ENCODE measurements at regions not wholly inside any gene's neighbourhood (a gene's known extent, or its start where the extent isn't known, plus 50 kb on each side); places are given as distances from the start of the nearest gene placed in this dataset.
"Not testable (repeated sequence)": the region's sequence is repeated elsewhere in the genome, so short reads cannot be mapped to it uniquely, and the experiment has no call there.

DNA sequence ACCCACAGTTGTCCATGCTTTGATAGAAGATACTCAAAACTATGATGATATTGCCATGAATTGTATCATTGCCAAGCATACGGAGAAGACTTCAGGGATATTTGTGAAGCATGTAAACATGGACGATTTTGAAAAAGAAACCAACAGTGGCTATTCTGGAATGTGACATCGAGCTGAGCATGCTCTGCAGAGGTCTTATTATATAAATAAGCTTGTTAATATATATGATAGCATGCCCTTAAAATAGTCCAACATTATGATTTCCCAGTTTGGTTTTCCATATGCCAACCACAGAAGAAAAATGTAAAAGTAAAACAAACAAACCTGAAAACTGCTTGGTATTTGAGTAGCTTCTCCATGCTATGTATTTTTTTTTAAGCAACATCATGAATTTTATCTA, 159.1 kb downstream of the LNPK start:
- Mint-ChIP-seq H3K27ac (no peak overlapping the region), H3K4me1 (ENCODE audit: low read depth) (no peaks in the 10 kb centered on the region), H3K27me3 (peaks cover 27% of the 10 kb centered on the region), H3K9me3 (no peaks in the 10 kb centered on the region), H3K36me3 (ENCODE audit: low read depth) (no peaks in the 10 kb centered on the region), H3K4me3 (no peak overlapping the region)

DNA sequence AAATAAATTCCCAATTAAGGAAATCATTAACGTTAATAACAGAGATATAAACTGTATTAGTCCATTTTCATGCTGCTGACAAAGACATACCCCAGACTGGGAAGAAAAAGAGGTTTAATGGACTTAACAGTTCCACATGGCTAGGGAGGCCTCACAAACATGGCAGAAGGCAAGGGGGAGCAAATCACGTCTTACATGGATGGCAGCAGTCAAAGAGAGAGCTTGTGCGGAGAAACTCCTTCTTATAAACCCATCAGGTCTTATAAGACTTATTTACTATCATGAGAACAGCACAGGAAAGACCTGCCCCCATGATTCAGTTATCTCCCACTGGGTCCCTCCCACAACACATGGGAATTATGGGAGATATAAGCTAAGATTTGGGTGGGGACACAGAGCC, 161.3 kb downstream of the LNPK start:
- H3K27ac Mint-ChIP-seq; H3K4me1 Mint-ChIP-seq (ENCODE audit: low read depth); H3K4me3 Mint-ChIP-seq; H3K9me3 Mint-ChIP-seq; H3K36me3 Mint-ChIP-seq (ENCODE audit: low read depth): not testable (repeated sequence)
- peaks cover 20% of the 10 kb centered on the region for H3K27me3 Mint-ChIP-seq

DNA sequence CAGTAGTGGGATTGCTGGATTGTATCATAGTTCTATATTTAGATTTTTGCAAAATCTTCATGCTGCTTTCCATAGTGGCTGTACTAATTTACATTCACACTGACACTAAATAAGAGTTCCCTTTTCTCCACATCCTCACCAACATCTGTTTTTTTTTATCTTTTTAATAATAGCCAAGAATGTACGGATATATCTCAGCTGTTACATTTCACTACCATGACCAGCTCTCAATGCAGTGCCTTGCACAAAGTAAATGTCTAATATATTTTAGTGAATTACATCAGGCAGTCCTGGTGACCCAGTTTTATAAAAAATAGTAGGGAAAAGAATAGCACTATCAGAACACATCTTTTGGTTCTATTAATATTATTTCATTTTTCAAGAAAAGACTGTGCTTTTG, 161.8 kb downstream of the LNPK start:
- H3K4me3 Mint-ChIP-seq: no peak overlapping the region
- no peaks in the 10 kb centered on the region for H3K36me3 Mint-ChIP-seq (ENCODE audit: low read depth)
- H3K9me3 Mint-ChIP-seq: no peaks in the 10 kb centered on the region
- H3K4me1 Mint-ChIP-seq (ENCODE audit: low read depth): no peaks in the 10 kb centered on the region
- no peak overlapping the region for H3K27ac Mint-ChIP-seq
- H3K27me3 Mint-ChIP-seq: peaks cover 20% of the 10 kb centered on the region

DNA sequence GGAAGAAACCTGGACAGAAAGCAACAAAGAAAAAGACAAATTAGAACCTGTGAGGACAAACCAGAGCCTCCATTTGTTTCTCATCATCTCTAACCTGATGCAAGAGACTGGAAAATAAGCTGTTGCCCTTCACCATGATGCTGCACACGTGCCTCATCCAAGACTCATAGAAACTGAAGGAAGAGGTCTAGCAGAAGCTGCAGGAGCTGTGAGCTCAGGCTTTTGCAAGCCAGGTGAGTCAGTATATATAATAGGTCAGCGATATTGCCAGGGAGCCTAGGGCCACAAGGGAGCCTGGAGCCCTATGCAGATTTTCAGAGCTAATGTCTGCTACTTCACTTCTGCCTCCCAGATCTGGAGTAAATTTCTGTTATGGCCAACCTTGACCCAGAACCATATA, 163.1 kb downstream of the LNPK start:
- Mint-ChIP-seq H3K9me3 (no peaks in the 10 kb centered on the region), H3K27me3 (peaks cover 24% of the 10 kb centered on the region), H3K36me3 (ENCODE audit: low read depth) (no peaks in the 10 kb centered on the region), H3K4me1 (ENCODE audit: low read depth) (no peaks in the 10 kb centered on the region), H3K27ac (no peak overlapping the region), H3K4me3 (no peak overlapping the region)

DNA sequence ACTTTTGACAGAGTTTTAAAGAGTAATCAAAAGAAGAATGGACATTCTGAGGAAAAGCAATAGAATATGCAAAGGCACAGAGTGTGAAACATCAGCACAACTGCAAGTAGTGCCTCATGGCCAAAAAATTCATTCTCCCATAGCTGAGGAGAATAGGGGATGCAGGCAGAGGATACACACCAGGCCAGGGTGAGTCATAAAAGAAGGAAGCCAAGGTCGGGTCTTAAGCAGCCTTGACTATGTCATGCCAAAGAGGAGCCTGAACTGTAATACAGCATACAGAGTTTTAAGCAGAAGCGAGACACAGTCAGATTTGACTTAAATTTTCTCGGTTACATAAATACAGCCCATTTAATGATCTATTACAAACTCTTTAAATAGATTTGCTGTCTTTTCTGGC, 165.0 kb downstream of the LNPK start:
- H3K4me1 Mint-ChIP-seq (ENCODE audit: low read depth): no peaks in the 10 kb centered on the region
- H3K27me3 Mint-ChIP-seq: peaks cover 30% of the 10 kb centered on the region
- no peaks in the 10 kb centered on the region for H3K9me3 Mint-ChIP-seq
- H3K4me3 Mint-ChIP-seq: no peak overlapping the region
- H3K36me3 Mint-ChIP-seq (ENCODE audit: low read depth): no peaks in the 10 kb centered on the region
- H3K27ac Mint-ChIP-seq: no peak overlapping the region

DNA sequence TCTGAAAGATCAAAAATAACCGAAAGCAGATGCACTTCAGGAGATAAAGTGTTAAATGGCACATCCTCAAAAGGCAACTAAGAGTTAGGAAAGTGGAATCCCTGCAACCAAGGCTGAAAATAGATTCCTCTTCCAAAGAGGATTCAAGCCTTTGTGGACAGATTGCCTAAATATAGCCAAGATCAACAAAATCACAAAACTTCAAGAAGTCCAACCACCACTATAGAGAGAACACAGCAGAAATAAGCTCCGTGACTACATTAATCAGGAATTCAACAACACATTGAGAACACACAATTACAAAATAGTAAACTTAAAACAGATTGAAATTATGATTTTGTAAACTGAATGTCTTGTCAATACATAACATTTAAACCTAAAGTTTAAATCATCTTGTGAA, 165.7 kb downstream of the LNPK start:
- Mint-ChIP-seq H3K27ac (no peak overlapping the region), H3K9me3 (no peaks in the 10 kb centered on the region), H3K4me1 (ENCODE audit: low read depth) (no peaks in the 10 kb centered on the region), H3K36me3 (ENCODE audit: low read depth) (no peaks in the 10 kb centered on the region), H3K27me3 (peaks cover 30% of the 10 kb centered on the region), H3K4me3 (no peak overlapping the region)

DNA sequence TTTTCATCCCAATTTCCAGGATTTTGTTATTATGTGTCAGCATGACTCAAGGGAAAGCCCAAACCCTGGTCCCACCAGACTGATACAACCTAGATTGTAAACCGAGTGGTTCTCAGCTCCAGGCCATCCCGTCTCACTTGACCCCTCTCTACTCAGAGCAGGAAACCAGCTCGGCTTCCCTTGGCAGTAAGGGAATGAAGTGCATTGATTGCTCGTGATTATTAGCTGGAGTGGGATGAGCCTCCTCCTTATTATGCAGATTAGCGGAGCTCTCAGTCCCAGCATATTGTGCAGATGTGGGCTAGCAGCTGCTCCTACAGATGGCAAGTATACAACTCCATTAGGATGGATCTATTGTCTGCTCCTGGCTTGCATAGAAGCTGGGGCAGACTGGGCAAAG, 167.6 kb downstream of the LNPK start:
- no peaks in the 10 kb centered on the region for H3K36me3 Mint-ChIP-seq (ENCODE audit: low read depth)
- H3K27me3 Mint-ChIP-seq: peaks cover 29% of the 10 kb centered on the region
- H3K27ac Mint-ChIP-seq: no peak overlapping the region
- H3K4me3 Mint-ChIP-seq: no peak overlapping the region
- no peaks in the 10 kb centered on the region for H3K9me3 Mint-ChIP-seq
- H3K4me1 Mint-ChIP-seq (ENCODE audit: low read depth): no peaks in the 10 kb centered on the region

DNA sequence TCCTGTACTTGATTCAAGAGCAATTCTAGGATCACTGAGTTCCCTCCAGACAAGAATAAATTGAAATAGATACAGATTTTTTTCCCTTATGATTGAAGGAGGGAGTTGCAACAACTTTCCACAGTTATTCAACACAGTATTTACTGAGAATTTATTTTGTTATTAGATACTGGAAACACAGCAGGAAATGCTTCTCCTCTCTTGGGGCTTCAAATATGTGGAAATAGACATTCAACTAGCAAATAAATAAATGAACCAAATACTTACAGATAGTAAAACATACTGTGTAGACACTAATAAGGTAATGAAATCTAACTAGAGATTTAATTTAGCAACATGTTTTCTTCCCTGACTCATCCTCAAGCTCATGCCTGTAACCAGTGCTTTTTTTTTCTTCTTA, 169.2 kb downstream of the LNPK start:
- Mint-ChIP-seq H3K9me3 (no peaks in the 10 kb centered on the region), H3K36me3 (ENCODE audit: low read depth) (no peaks in the 10 kb centered on the region), H3K4me1 (ENCODE audit: low read depth) (no peaks in the 10 kb centered on the region), H3K4me3 (no peak overlapping the region), H3K27me3 (peaks cover 30% of the 10 kb centered on the region), H3K27ac (no peak overlapping the region)

DNA sequence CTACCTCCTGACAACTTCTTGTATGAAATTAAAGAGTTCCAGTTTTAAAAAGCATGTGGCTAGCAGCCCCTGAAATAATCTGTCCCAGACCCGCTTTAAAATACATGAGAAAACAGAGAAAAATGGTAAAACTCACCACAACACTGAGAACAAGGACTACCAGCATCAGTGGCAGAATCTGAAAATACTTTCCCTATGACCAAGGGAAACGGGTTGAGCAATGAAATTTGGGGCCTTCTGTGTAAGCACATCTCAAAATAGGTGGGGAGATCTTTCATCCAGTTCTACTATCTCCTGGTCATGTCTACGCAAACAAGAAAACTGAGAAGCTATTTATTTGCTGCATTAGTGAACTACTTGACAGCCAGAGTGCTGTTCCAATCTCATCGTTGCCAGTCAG, 172.3 kb downstream of the LNPK start:
- no peaks in the 10 kb centered on the region for H3K9me3 Mint-ChIP-seq
- H3K4me1 Mint-ChIP-seq (ENCODE audit: low read depth): no peaks in the 10 kb centered on the region
- no peak overlapping the region for H3K4me3 Mint-ChIP-seq
- no peaks in the 10 kb centered on the region for H3K36me3 Mint-ChIP-seq (ENCODE audit: low read depth)
- H3K27me3 Mint-ChIP-seq: peaks cover 33% of the 10 kb centered on the region
- H3K27ac Mint-ChIP-seq: no peak overlapping the region

DNA sequence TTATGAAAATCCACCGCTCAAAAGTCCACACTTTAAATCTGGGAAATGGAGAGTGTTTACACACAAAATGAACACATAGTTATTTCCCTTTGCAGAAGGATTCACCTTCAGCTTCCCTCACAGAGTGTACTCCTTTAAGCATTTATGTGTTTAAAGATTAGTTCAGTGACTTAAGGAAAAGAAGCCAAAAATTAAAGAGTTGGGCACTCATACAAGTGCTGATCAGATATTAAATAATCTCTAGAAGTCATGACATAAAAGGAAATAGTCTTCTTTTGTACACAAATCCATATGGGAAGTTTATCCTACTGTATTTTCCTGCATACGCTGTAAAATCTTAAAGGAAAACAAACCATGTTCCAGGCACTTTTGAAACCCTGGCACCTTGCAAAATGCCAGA, 174.2 kb downstream of the LNPK start:
- Mint-ChIP-seq H3K9me3 (no peaks in the 10 kb centered on the region), H3K36me3 (ENCODE audit: low read depth) (no peaks in the 10 kb centered on the region)

DNA sequence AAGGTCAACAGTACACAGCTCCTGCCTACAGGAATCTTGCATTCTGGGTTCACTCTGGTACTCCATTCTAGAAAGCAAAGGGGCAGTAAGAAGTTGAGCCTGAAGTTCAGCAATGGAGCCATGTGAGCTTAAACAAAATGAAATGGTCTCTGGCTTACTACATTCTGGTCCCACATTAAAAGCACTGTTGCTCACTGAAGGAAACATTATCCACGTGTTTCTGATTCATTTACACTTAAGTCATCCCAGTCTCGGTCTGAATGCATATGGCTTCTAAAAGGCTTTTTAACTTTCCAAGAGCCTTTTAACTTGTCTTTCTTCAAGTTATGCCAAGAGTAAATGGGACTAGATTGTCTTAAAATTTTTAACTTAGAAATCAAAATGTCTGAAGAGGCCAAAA, 177.8 kb downstream of the LNPK start:
- no peaks in the 10 kb centered on the region for H3K9me3 Mint-ChIP-seq
- H3K36me3 Mint-ChIP-seq (ENCODE audit: low read depth): no peaks in the 10 kb centered on the region
- H3K4me3 Mint-ChIP-seq: no peak overlapping the region
- peaks cover 42% of the 10 kb centered on the region for H3K27me3 Mint-ChIP-seq
- no peaks in the 10 kb centered on the region for H3K4me1 Mint-ChIP-seq (ENCODE audit: low read depth)
- H3K27ac Mint-ChIP-seq: no peak overlapping the region

More for the DNA sequence above, 174.2 kb downstream of the LNPK start:
- Mint-ChIP-seq H3K4me3 (no peak overlapping the region), H3K27ac (no peak overlapping the region), H3K27me3 (peaks cover 39% of the 10 kb centered on the region), H3K4me1 (ENCODE audit: low read depth) (no peaks in the 10 kb centered on the region)

DNA sequence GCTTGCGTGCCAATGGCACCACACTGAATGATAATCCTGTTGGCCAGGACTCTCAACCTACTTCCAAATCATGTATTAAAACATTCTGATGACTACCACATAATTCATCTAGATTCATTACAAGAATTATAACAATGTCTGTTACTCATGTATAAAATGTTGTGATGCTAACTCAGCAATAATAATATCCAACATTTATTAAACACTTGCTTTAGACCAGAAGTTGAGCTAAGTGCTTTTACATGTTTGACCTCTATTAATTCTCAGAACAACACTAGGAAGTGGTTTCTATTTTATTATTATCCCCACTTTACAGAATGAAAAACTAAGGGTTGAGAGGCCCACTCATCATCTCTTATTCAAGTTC, 178.4 kb downstream of the LNPK start:
- no peak overlapping the region for H3K4me3 Mint-ChIP-seq
- H3K27ac Mint-ChIP-seq: no peak overlapping the region
- H3K36me3 Mint-ChIP-seq (ENCODE audit: low read depth): no peaks in the 10 kb centered on the region
- no peaks in the 10 kb centered on the region for H3K9me3 Mint-ChIP-seq
- peaks cover 44% of the 10 kb centered on the region for H3K27me3 Mint-ChIP-seq
- H3K4me1 Mint-ChIP-seq (ENCODE audit: low read depth): no peaks in the 10 kb centered on the region

DNA sequence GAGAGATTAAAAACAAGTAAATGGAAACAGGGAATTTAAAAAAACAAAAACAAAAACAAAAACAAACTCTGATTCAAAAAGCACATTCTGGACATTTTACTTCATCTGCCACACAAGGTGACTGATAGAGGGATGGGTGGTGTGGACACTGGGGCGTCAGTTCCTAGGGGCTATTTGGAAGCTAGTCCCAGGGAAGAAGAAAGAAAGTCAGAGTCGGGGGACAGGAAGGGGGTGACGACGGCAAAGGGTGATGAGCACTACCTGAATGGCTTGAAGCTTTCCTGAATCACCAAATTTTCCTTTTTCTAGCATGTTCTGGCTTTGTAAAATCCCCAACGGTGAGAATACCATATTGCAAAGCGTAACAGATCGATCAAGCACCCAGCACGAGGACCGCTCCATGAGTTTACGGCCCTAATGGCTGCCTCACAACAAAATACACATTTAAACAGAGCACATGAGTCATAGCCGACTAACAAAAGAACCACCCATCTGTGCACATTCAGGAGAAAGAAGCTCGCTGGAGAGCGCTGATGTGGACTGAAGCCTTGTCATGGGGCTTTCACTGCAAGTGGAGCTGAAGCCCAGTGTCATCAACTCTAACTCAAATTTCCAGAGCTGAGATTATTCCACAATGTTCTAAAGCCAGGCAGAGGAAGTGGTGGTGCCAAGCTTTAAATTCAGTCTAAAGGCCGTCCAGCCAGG, 178.9 kb downstream of the LNPK start:
- Mint-ChIP-seq H3K36me3 (ENCODE audit: low read depth) (no peaks in the 10 kb centered on the region), H3K9me3 (no peaks in the 10 kb centered on the region), H3K4me3 (no peak overlapping the region), H3K4me1 (ENCODE audit: low read depth) (no peaks in the 10 kb centered on the region), H3K27me3 (peaks cover 41% of the 10 kb centered on the region), H3K27ac (no peak overlapping the region)

DNA sequence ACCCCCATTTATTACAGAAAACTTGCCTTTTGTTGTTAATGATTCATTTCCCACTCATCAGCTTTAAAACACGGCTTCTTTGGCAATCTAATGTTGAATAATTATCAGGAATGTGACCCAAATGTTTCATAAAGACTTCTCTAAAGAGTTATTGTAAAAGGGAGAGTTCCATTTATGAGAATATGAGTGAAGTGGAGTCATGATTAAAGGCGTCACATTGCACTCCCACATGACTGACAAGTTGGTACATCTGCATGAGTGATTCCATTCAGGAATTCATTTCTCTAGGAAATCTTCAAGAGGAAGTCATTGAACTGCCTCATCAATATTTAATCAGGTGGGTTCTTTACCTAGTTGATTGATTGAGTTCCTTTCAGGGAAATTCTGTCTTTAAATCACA, 184.8 kb downstream of the LNPK start:
- Mint-ChIP-seq H3K4me3 (no peak overlapping the region), H3K27me3 (peaks cover 16% of the 10 kb centered on the region), H3K36me3 (ENCODE audit: low read depth) (no peaks in the 10 kb centered on the region), H3K4me1 (ENCODE audit: low read depth) (no peaks in the 10 kb centered on the region), H3K9me3 (peaks cover 11% of the 10 kb centered on the region), H3K27ac (no peak overlapping the region)

DNA sequence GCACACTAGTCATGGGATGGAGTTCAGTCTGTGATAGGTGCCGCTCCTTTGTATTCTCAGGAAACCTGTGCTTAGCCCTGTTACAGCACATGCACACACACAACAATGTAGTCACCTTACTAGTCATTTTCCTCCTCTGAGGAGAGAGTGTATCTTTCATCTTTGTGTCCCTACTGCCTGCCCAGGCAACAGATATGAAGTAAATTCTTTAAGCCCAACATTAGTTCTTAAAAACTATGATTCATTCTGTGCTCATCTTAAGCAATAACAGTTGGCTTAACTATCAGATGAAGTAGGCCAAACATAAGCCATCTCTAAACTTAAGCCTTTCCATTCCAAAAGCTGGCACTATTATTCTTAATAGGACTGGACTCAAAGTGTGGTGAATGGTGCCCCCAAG, 186.5 kb downstream of the LNPK start:
- Mint-ChIP-seq H3K27me3 (peaks cover 19% of the 10 kb centered on the region), H3K4me3 (no peak overlapping the region), H3K36me3 (ENCODE audit: low read depth) (no peaks in the 10 kb centered on the region), H3K27ac (no peak overlapping the region), H3K4me1 (ENCODE audit: low read depth) (no peaks in the 10 kb centered on the region), H3K9me3 (peaks cover 11% of the 10 kb centered on the region)

DNA sequence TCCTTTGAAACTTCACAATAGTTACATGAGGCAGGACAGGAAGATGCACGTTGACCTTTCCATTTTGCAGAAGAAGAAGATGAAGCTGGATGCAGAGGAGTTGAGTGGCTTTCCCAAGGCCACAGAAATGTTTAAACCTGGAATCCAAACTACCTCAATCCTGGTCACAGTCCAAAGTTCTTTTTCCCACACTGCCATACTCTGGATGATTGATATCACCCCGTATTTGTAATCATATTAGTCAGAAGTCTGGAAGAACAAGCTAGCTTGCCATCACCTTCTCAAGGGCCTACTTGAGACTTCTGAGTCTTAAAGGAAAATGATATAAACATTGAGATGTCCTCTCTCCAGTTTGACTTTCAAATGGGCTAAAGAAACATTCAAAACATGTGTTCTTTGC, 190.1 kb downstream of the LNPK start:
- Mint-ChIP-seq H3K9me3 (peaks cover 11% of the 10 kb centered on the region), H3K27me3 (peaks cover 10% of the 10 kb centered on the region), H3K36me3 (ENCODE audit: low read depth) (no peaks in the 10 kb centered on the region), H3K4me3 (no peak overlapping the region), H3K27ac (no peak overlapping the region), H3K4me1 (ENCODE audit: low read depth) (no peaks in the 10 kb centered on the region)
